MM.1S (cell line): ENCODE measurements at regions not wholly inside any gene's neighbourhood (a gene's known extent, or its start where the extent isn't known, plus 50 kb on each side); places are given as distances from the start of the nearest gene placed in this dataset.

Experiments used
- DNase-seq: peaks from one replicate; pipeline ENCODE4 v3.0.0-alpha.2; 2015
- H2AFZ ChIP-seq: fragments of 300-600 bp; sonication (generic); 2 replicates; pipeline ENCODE4 v1.6.0; 2016; ENCODE audit warnings: antibody characterized with exemption, low read length
- H3F3A ChIP-seq: fragments of 300-600 bp; sonication (generic); 2 replicates; pipeline ENCODE4 v1.6.1; 2016; ENCODE audit warnings: mild to moderate bottlenecking, antibody characterized with exemption, low read length, moderate library complexity, mixed read lengths; ENCODE audit not compliant: insufficient read depth
- H3K27ac ChIP-seq: fragments of 300-600 bp; sonication (generic); 2 replicates; pipeline ENCODE4 v1.5.1; 2016; ENCODE audit warnings: mild to moderate bottlenecking, low read length
- H3K27me3 ChIP-seq: fragments of 300-600 bp; sonication (generic); replicated peaks from 2 replicates; pipeline ENCODE4 v1.6.0; 2016; ENCODE audit warnings: low read length; ENCODE audit not compliant: insufficient read depth
- H3K36me3 ChIP-seq: fragments of 300-600 bp; sonication (generic); replicated peaks from 2 replicates; pipeline ENCODE4 v1.6.1; 2016; ENCODE audit warnings: mild to moderate bottlenecking, low read length, mixed read lengths; ENCODE audit not compliant: insufficient read depth
- H3K4me1 ChIP-seq: fragments of 300-600 bp; sonication (generic); 2 replicates; pipeline ENCODE4 v1.6.1; 2016; ENCODE audit warnings: low read length, mixed read lengths
- H3K4me2 ChIP-seq: fragments of 300-600 bp; sonication (generic); 2 replicates; pipeline ENCODE4 v1.6.0; 2016; ENCODE audit warnings: low read depth, low read length
- H3K4me3 ChIP-seq: fragments of 300-600 bp; sonication (generic); 2 replicates; pipeline ENCODE4 v1.5.1; 2016; ENCODE audit warnings: low read length, mixed read lengths
- H3K79me2 ChIP-seq: fragments of 300-600 bp; sonication (generic); 2 replicates; pipeline ENCODE4 v1.6.1; 2016; ENCODE audit warnings: mixed run types, low read length, mixed read lengths
- H3K9ac ChIP-seq: fragments of 300-600 bp; sonication (generic); 2 replicates; pipeline ENCODE4 v1.6.1; 2016; ENCODE audit warnings: low read length, mixed read lengths
- H3K9me2 ChIP-seq: fragments of 300-600 bp; sonication (generic); replicated peaks from 2 replicates; pipeline ENCODE4 v1.6.1; 2016; ENCODE audit warnings: mild to moderate bottlenecking, low read length, mixed read lengths; ENCODE audit not compliant: insufficient read depth
- H3K9me3 ChIP-seq: fragments of 300-600 bp; sonication (generic); replicated peaks from 2 replicates; pipeline ENCODE4 v1.6.1; 2016; ENCODE audit warnings: mild to moderate bottlenecking, low read length, mixed read lengths; ENCODE audit not compliant: insufficient read depth
- H4K20me1 ChIP-seq: fragments of 300-600 bp; sonication (generic); 2 replicates; pipeline ENCODE4 v1.6.1; 2016; ENCODE audit warnings: mild to moderate bottlenecking, low read length, moderate library complexity, mixed read lengths; ENCODE audit not compliant: insufficient read depth
- CTCF ChIP-seq: fragments of 300-600 bp; sonication (generic); IDR thresholded peaks from 2 replicates; pipeline ENCODE4 v1.5.1; 2016; ENCODE audit warnings: antibody characterized with exemption, low read length, mixed read lengths
- EZH2 ChIP-seq: fragments of 300-600 bp; sonication (generic); optimal IDR thresholded peaks from 2 replicates; pipeline ENCODE3; 2017; ENCODE audit warnings: low read depth, mild to moderate bottlenecking, antibody characterized with exemption, low read length, mixed read lengths
- EZH2phosphoT487 ChIP-seq: fragments of 300-600 bp; sonication (generic); IDR thresholded peaks from 2 replicates; pipeline ENCODE4 v1.6.1; 2018; ENCODE audit warnings: antibody characterized with exemption, low read length

GRCh38 chr5:174542471-174542870 is 181.9 kb upstream of the MSX2 start:
- no peak overlapping the region for H3K9ac ChIP-seq
- no peak for DNase-seq
- H2AFZ ChIP-seq = no peak overlapping the region
- no peaks in the 10 kb centered on the region for H3K4me1 ChIP-seq
- no peak overlapping the region for H3K4me3 ChIP-seq
- H3K9me3 ChIP-seq = no peaks in the 10 kb centered on the region
- no peaks in the 10 kb centered on the region for H3F3A ChIP-seq
- no peaks in the 10 kb centered on the region for H3K36me3 ChIP-seq
- H3K79me2 ChIP-seq = no peaks in the 10 kb centered on the region
- H3K27me3 ChIP-seq = no peaks in the 10 kb centered on the region
- no peak overlapping the region for H3K27ac ChIP-seq
- H4K20me1 ChIP-seq = no peaks in the 10 kb centered on the region
- no peak overlapping the region for H3K4me2 ChIP-seq
- H3K9me2 ChIP-seq = no peaks in the 10 kb centered on the region
- TF ChIP-seq EZH2 = no peak
- no peak for TF ChIP-seq EZH2phosphoT487
- TF ChIP-seq CTCF = no peak

GRCh38 chr5:174545926-174546325 is 178.5 kb upstream of the MSX2 start:
- Histone ChIP-seq H4K20me1 (no peaks in the 10 kb centered on the region), H3K27me3 (no peaks in the 10 kb centered on the region), H3K9me2 (no peaks in the 10 kb centered on the region), H3K9ac (no peak overlapping the region), H3F3A (no peaks in the 10 kb centered on the region), H2AFZ (no peak overlapping the region), H3K4me2 (no peak overlapping the region), H3K36me3 (no peaks in the 10 kb centered on the region), H3K27ac (no peak overlapping the region), H3K4me1 (no peaks in the 10 kb centered on the region), H3K4me3 (no peak overlapping the region), H3K79me2 (no peaks in the 10 kb centered on the region), H3K9me3 (no peaks in the 10 kb centered on the region)
- no peak for TF ChIP-seq EZH2phosphoT487
- no peak for TF ChIP-seq CTCF
- no peak for TF ChIP-seq EZH2
- no peak for DNase-seq

- H3K9ac ChIP-seq = no peak overlapping the region
- H3K36me3 ChIP-seq = no peaks in the 10 kb centered on the region
- H3K79me2 ChIP-seq = no peaks in the 10 kb centered on the region
- no peak overlapping the region for H2AFZ ChIP-seq
- TF ChIP-seq EZH2 (no peak), CTCF (no peak), EZH2phosphoT487 (no peak)
- H3K27ac ChIP-seq = no peak overlapping the region
- H3K9me2 ChIP-seq = no peaks in the 10 kb centered on the region
- no peak overlapping the region for H3K4me2 ChIP-seq
- H3F3A ChIP-seq = no peaks in the 10 kb centered on the region
- no peaks in the 10 kb centered on the region for H4K20me1 ChIP-seq
- no peaks in the 10 kb centered on the region for H3K9me3 ChIP-seq
- no peak for DNase-seq
- H3K4me1 ChIP-seq = no peaks in the 10 kb centered on the region
- no peaks in the 10 kb centered on the region for H3K27me3 ChIP-seq
- H3K4me3 ChIP-seq = no peak overlapping the region
Measured at GRCh38 chr5:174547814-174548213, 176.6 kb upstream of the MSX2 start.
